ENCODE measurements at regions not wholly inside any gene's neighbourhood (a gene's known extent, or its start where the extent isn't known, plus 50 kb on each side); places are given as distances from the start of the nearest gene placed in this dataset.
"Not testable (repeated sequence)": the region's sequence is repeated elsewhere in the genome, so short reads cannot be mapped to it uniquely, and the experiment has no call there.

- peaks cover 5% of the 10 kb centered on the region; the same call in 1 of the 2 replicates for H3K4me1 ChIP-seq (ENCODE audit: low read length)
- no peak overlapping the region for H3K9ac ChIP-seq (ENCODE audit: low read length)
- no peaks in the 10 kb centered on the region for H3K36me3 ChIP-seq (replicated peaks; ENCODE audit: insufficient read depth, low read length)
- H2AFZ ChIP-seq (ENCODE audit: low read length): no peak overlapping the region
- no peaks in the 10 kb centered on the region for H3K9me2 ChIP-seq (replicated peaks; ENCODE audit: insufficient read depth, low read length)
- no peaks in the 10 kb centered on the region for H3K79me2 ChIP-seq (ENCODE audit: low read length)
- H3K9me3 ChIP-seq (replicated peaks; ENCODE audit: insufficient read depth, low read length): no peaks in the 10 kb centered on the region
- no peak overlapping the region for H3K27ac ChIP-seq (ENCODE audit: low read length)
- no peak overlapping the region for H3K4me3 ChIP-seq (ENCODE audit: low read length)
- DNase-seq: no peak
- no peaks in the 10 kb centered on the region for H4K20me1 ChIP-seq (ENCODE audit: insufficient read depth, low read length)
- no peaks in the 10 kb centered on the region for H3K27me3 ChIP-seq (replicated peaks; ENCODE audit: insufficient read depth, low read length)
- TF ChIP-seq, protein P1, sequence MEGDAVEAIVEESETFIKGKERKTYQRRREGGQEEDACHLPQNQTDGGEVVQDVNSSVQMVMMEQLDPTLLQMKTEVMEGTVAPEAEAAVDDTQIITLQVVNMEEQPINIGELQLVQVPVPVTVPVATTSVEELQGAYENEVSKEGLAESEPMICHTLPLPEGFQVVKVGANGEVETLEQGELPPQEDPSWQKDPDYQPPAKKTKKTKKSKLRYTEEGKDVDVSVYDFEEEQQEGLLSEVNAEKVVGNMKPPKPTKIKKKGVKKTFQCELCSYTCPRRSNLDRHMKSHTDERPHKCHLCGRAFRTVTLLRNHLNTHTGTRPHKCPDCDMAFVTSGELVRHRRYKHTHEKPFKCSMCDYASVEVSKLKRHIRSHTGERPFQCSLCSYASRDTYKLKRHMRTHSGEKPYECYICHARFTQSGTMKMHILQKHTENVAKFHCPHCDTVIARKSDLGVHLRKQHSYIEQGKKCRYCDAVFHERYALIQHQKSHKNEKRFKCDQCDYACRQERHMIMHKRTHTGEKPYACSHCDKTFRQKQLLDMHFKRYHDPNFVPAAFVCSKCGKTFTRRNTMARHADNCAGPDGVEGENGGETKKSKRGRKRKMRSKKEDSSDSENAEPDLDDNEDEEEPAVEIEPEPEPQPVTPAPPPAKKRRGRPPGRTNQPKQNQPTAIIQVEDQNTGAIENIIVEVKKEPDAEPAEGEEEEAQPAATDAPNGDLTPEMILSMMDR (IDR thresholded peaks at IDR 0.05; ENCODE audit: low read length): no peak
- TF ChIP-seq EZH2phosphoT487 (IDR thresholded peaks at IDR 0.05; ENCODE audit: low read length) (no peak), EZH2 (optimal IDR thresholded peaks at IDR 0.05; ENCODE audit: low read depth, low read length) (no peak)
- H3K4me2 ChIP-seq (ENCODE audit: low read depth, low read length): no peak overlapping the region
- H3F3A ChIP-seq (ENCODE audit: insufficient read depth, low read length): no peaks in the 10 kb centered on the region
Measured at GRCh38 chr6:140001821-140002341, 627.4 kb upstream of the CITED2 start.

GRCh38 chr6:140001005-140001404 is 626.6 kb upstream of the CITED2 start:
- Histone ChIP-seq H3K27ac (ENCODE audit: low read length) (no peak overlapping the region), H3K79me2 (ENCODE audit: low read length) (no peaks in the 10 kb centered on the region), H3K4me2 (ENCODE audit: low read depth, low read length) (no peak overlapping the region), H3K9ac (ENCODE audit: low read length) (no peak overlapping the region), H3K36me3 (replicated peaks; ENCODE audit: insufficient read depth, low read length) (no peaks in the 10 kb centered on the region), H3K4me3 (ENCODE audit: low read length) (no peak overlapping the region), H3K9me2 (replicated peaks; ENCODE audit: insufficient read depth, low read length) (no peaks in the 10 kb centered on the region), H3F3A (ENCODE audit: insufficient read depth, low read length) (no peaks in the 10 kb centered on the region), H2AFZ (ENCODE audit: low read length) (no peak overlapping the region), H3K9me3 (replicated peaks; ENCODE audit: insufficient read depth, low read length) (no peaks in the 10 kb centered on the region), H3K4me1 (ENCODE audit: low read length) (peaks cover 10% of the 10 kb centered on the region), H4K20me1 (ENCODE audit: insufficient read depth, low read length) (no peaks in the 10 kb centered on the region), H3K27me3 (replicated peaks; ENCODE audit: insufficient read depth, low read length) (no peaks in the 10 kb centered on the region)
- no peak for DNase-seq
- no peak for TF ChIP-seq EZH2phosphoT487 (IDR thresholded peaks at IDR 0.05; ENCODE audit: low read length)
- TF ChIP-seq EZH2 (optimal IDR thresholded peaks at IDR 0.05; ENCODE audit: low read depth, low read length): no peak
- TF ChIP-seq, protein P1 (IDR thresholded peaks at IDR 0.05; ENCODE audit: low read length): no peak

DNA sequence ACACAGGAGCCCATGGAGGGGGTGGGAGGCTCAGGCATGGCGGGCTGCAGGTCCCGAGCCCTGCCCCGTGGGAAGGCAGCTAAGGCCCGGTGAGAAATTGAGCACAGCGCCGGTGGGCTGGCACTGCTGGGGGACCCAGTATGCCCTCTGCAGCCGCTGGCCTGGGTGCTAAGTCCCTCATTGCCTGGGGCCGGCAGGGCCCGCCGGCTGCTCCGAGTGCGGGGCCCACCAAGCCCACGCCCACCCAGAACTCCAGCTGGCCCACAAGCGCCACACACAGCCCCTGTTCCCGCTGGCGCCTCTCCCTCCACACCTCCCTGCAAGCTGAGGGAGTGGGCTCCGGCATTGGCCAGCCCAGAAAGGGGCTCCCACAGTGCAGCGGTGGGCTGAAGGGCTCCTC is 625.2 kb upstream of the CITED2 start:
- not testable (repeated sequence) for H3K36me3 ChIP-seq (replicated peaks; ENCODE audit: insufficient read depth, low read length); H3K27ac ChIP-seq (ENCODE audit: low read length)

GRCh38 chr6:139998478-139998877 is 624.0 kb upstream of the CITED2 start:
- H3K27ac ChIP-seq (ENCODE audit: low read length); H3K27me3 ChIP-seq (replicated peaks; ENCODE audit: insufficient read depth, low read length); H3K4me3 ChIP-seq (ENCODE audit: low read length); DNase-seq; H2AFZ ChIP-seq (ENCODE audit: low read length); H4K20me1 ChIP-seq (ENCODE audit: insufficient read depth, low read length); H3K9ac ChIP-seq (ENCODE audit: low read length); H3K9me2 ChIP-seq (replicated peaks; ENCODE audit: insufficient read depth, low read length); H3K4me2 ChIP-seq (ENCODE audit: low read depth, low read length); H3K79me2 ChIP-seq (ENCODE audit: low read length); H3K36me3 ChIP-seq (replicated peaks; ENCODE audit: insufficient read depth, low read length); H3F3A ChIP-seq (ENCODE audit: insufficient read depth, low read length); H3K9me3 ChIP-seq (replicated peaks; ENCODE audit: insufficient read depth, low read length): not testable (repeated sequence)
- peaks cover 11% of the 10 kb centered on the region for H3K4me1 ChIP-seq (ENCODE audit: low read length)

More for the DNA sequence above, 625.2 kb upstream of the CITED2 start:
- H4K20me1 ChIP-seq (ENCODE audit: insufficient read depth, low read length); H3F3A ChIP-seq (ENCODE audit: insufficient read depth, low read length); H3K9me3 ChIP-seq (replicated peaks; ENCODE audit: insufficient read depth, low read length); DNase-seq; H3K27me3 ChIP-seq (replicated peaks; ENCODE audit: insufficient read depth, low read length); H2AFZ ChIP-seq (ENCODE audit: low read length); H3K9ac ChIP-seq (ENCODE audit: low read length); H3K9me2 ChIP-seq (replicated peaks; ENCODE audit: insufficient read depth, low read length); H3K79me2 ChIP-seq (ENCODE audit: low read length); H3K4me3 ChIP-seq (ENCODE audit: low read length); H3K4me2 ChIP-seq (ENCODE audit: low read depth, low read length): not testable (repeated sequence)
- H3K4me1 ChIP-seq (ENCODE audit: low read length): peaks cover 11% of the 10 kb centered on the region
